BLaER1 treated with 17β-estradiol and CSF1 and Interleukin-3, amounts not matched to agents 10 nM and 100 nM (cell line): ENCODE measurements at regions not wholly inside any gene's neighbourhood (a gene's known extent, or its start where the extent isn't known, plus 50 kb on each side); places are given as distances from the start of the nearest gene placed in this dataset.

Experiments
- H3K27ac ChIP-seq, 11 experiments: shearing (Covaris generic); formaldehyde crosslinking; 2 replicates each; pipeline ENCODE4 v1.8.1; 2022
- H3K27me3 ChIP-seq, 11 experiments: shearing (Covaris generic); formaldehyde crosslinking; 2 replicates each; pipeline ENCODE4 v1.8.1; 2022
- H3K36me3 ChIP-seq, 11 experiments: shearing (Covaris generic); formaldehyde crosslinking; 2 replicates each; pipeline ENCODE4 v1.8.1; 2022
- H3K4me1 ChIP-seq, 10 experiments: shearing (Covaris generic); formaldehyde crosslinking; 2 replicates each; pipeline ENCODE4 v1.8.1; 2022
- H3K4me2 ChIP-seq, 11 experiments: shearing (Covaris generic); formaldehyde crosslinking; 2 replicates each; pipeline ENCODE4 v1.8.1; 2022
- H3K4me3 ChIP-seq, 10 experiments: shearing (Covaris generic); formaldehyde crosslinking; 2 replicates each; pipeline ENCODE4 v1.8.1; 2022
- H3K9ac ChIP-seq, 11 experiments: shearing (Covaris generic); formaldehyde crosslinking; 2 replicates each; pipeline ENCODE4 v1.8.1; 2022
- H3K9me3 ChIP-seq, 11 experiments: shearing (Covaris generic); formaldehyde crosslinking; replicated peaks in 1 of 11; 2 replicates each; pipeline ENCODE4 v1.8.1; 2022
- H4K20me1 ChIP-seq, 11 experiments: shearing (Covaris generic); formaldehyde crosslinking; 2 replicates each; pipeline ENCODE4 v1.8.1; 2022
- Cebpa-rat ChIP-seq, 11 experiments: shearing (Covaris generic); IDR thresholded peaks; 2 replicates each; pipeline ENCODE4 v1.8.1; 2022

- Histone ChIP-seq H4K20me1 (no peaks in the 10 kb centered on the region), H3K9me3 (no peaks in the 10 kb centered on the region), H3K9ac (no peak overlapping the region), H3K4me3 (no peak overlapping the region), H3K4me1 (no peaks in the 10 kb centered on the region), H3K27ac (no peak overlapping the region), H3K4me2 (no peak overlapping the region), H3K36me3 (no peaks in the 10 kb centered on the region), H3K27me3 (no peaks in the 10 kb centered on the region)
- TF ChIP-seq Cebpa-rat (IDR thresholded peaks at IDR 0.05): no peak
Measured at GRCh38 chr2:56933976-56934375, 750.2 kb downstream of the CCDC85A start.

- H3K4me1 ChIP-seq: no peaks in the 10 kb centered on the region
- no peaks in the 10 kb centered on the region for H3K36me3 ChIP-seq
- H3K4me2 ChIP-seq: no peak overlapping the region
- no peak overlapping the region for H3K9ac ChIP-seq
- H3K4me3 ChIP-seq: no peak overlapping the region
- no peak for TF ChIP-seq Cebpa-rat (IDR thresholded peaks at IDR 0.05)
- H4K20me1 ChIP-seq: no peaks in the 10 kb centered on the region
- no peaks in the 10 kb centered on the region for H3K27me3 ChIP-seq
- H3K27ac ChIP-seq: no peak overlapping the region
- H3K9me3 ChIP-seq: no peaks in the 10 kb centered on the region
Measured at GRCh38 chr2:56934866-56935265, 751.1 kb downstream of the CCDC85A start.

- Histone ChIP-seq H3K9ac (no peak overlapping the region), H3K9me3 (no peaks in the 10 kb centered on the region), H3K4me3 (no peak overlapping the region), H3K27ac (no peak overlapping the region), H3K27me3 (no peaks in the 10 kb centered on the region), H3K4me1 (no peaks in the 10 kb centered on the region), H3K36me3 (no peaks in the 10 kb centered on the region), H3K4me2 (no peak overlapping the region), H4K20me1 (no peaks in the 10 kb centered on the region)
- no peak for TF ChIP-seq Cebpa-rat (IDR thresholded peaks at IDR 0.05)
Measured at GRCh38 chr2:56940054-56940453, 756.3 kb downstream of the CCDC85A start.

GRCh38 chr2:56952871-56953270, 769.1 kb downstream of the CCDC85A start:
- H3K27ac ChIP-seq: no peak overlapping the region
- H3K4me2 ChIP-seq: no peak overlapping the region
- H3K9me3 ChIP-seq: peaks cover 5 to 15% (median 8%) of the 10 kb centered on the region in 11 experiments; a peak in 19 of 22 replicates
- H3K36me3 ChIP-seq: no peaks in the 10 kb centered on the region
- H3K27me3 ChIP-seq: no peaks in the 10 kb centered on the region
- TF ChIP-seq Cebpa-rat (IDR thresholded peaks at IDR 0.05): no peak
- no peaks in the 10 kb centered on the region for H4K20me1 ChIP-seq
- no peak overlapping the region for H3K9ac ChIP-seq
- no peak overlapping the region for H3K4me3 ChIP-seq
- H3K4me1 ChIP-seq: no peaks in the 10 kb centered on the region

GRCh38 chr2:56960581-56960980, 776.8 kb downstream of the CCDC85A start:
- H3K4me2 ChIP-seq: no peak overlapping the region
- H3K4me1 ChIP-seq: no peaks in the 10 kb centered on the region
- H4K20me1 ChIP-seq: no peaks in the 10 kb centered on the region
- no peaks in the 10 kb centered on the region for H3K27me3 ChIP-seq
- no peaks in the 10 kb centered on the region for H3K36me3 ChIP-seq
- H3K9ac ChIP-seq: no peak overlapping the region
- peaks cover 0 to 7% (median 3%) of the 10 kb centered on the region in 11 experiments; a peak in 8 of 22 replicates for H3K9me3 ChIP-seq
- TF ChIP-seq Cebpa-rat (IDR thresholded peaks at IDR 0.05): no peak
- H3K4me3 ChIP-seq: no peak overlapping the region
- H3K27ac ChIP-seq: no peak overlapping the region

- Histone ChIP-seq H3K36me3 (no peaks in the 10 kb centered on the region), H3K27me3 (no peaks in the 10 kb centered on the region), H3K9me3 (peaks cover 0 to 5% (median 0%) of the 10 kb centered on the region in 11 experiments; a peak in 2 of 22 replicates), H3K4me3 (no peak overlapping the region), H3K4me1 (no peaks in the 10 kb centered on the region), H3K4me2 (no peak overlapping the region), H4K20me1 (no peaks in the 10 kb centered on the region), H3K27ac (no peak overlapping the region), H3K9ac (no peak overlapping the region)
- TF ChIP-seq Cebpa-rat (IDR thresholded peaks at IDR 0.05): no peak
Measured at GRCh38 chr2:56962673-56963072, 778.9 kb downstream of the CCDC85A start.

GRCh38 chr2:56969513-56969912, 785.7 kb downstream of the CCDC85A start:
- TF ChIP-seq Cebpa-rat (IDR thresholded peaks at IDR 0.05): no peak
- Histone ChIP-seq H3K27ac (no peak overlapping the region), H3K4me3 (no peak overlapping the region), H3K36me3 (no peaks in the 10 kb centered on the region), H4K20me1 (no peaks in the 10 kb centered on the region), H3K9ac (no peak overlapping the region), H3K9me3 (no peaks in the 10 kb centered on the region), H3K4me2 (no peak overlapping the region), H3K4me1 (no peaks in the 10 kb centered on the region), H3K27me3 (no peaks in the 10 kb centered on the region)

- Histone ChIP-seq H3K9me3 (no peaks in the 10 kb centered on the region), H3K4me2 (no peak overlapping the region), H3K4me1 (no peaks in the 10 kb centered on the region), H3K27ac (no peak overlapping the region), H3K36me3 (no peaks in the 10 kb centered on the region), H4K20me1 (no peaks in the 10 kb centered on the region), H3K9ac (no peak overlapping the region), H3K27me3 (no peaks in the 10 kb centered on the region), H3K4me3 (no peak overlapping the region)
- no peak for TF ChIP-seq Cebpa-rat (IDR thresholded peaks at IDR 0.05)
Measured at GRCh38 chr2:56971383-56971974, 787.7 kb downstream of the CCDC85A start.

GRCh38 chr2:56981554-56981953, 797.8 kb downstream of the CCDC85A start:
- no peak overlapping the region for H3K4me2 ChIP-seq
- no peak overlapping the region for H3K27ac ChIP-seq
- peaks cover 16 to 32% (median 28%) of the 10 kb centered on the region in 11 experiments for H3K9me3 ChIP-seq
- H3K9ac ChIP-seq: no peak overlapping the region
- no peak overlapping the region for H3K4me3 ChIP-seq
- H4K20me1 ChIP-seq: no peaks in the 10 kb centered on the region
- TF ChIP-seq Cebpa-rat (IDR thresholded peaks at IDR 0.05): no peak
- no peaks in the 10 kb centered on the region for H3K4me1 ChIP-seq
- H3K36me3 ChIP-seq: no peaks in the 10 kb centered on the region
- H3K27me3 ChIP-seq: no peaks in the 10 kb centered on the region

- Histone ChIP-seq H3K36me3 (no peaks in the 10 kb centered on the region), H4K20me1 (no peaks in the 10 kb centered on the region), H3K4me1 (0 out of 20 replicates have a peak, but pooled peaks cover 0 to 7% (median 0%) of the 10 kb centered on the region in 10 experiments), H3K27me3 (no peaks in the 10 kb centered on the region), H3K9me3 (peaks cover 5 to 12% (median 9%) of the 10 kb centered on the region in 11 experiments; a peak in 19 of 22 replicates), H3K9ac (no peak overlapping the region), H3K27ac (no peak overlapping the region), H3K4me3 (no peak overlapping the region), H3K4me2 (no peak overlapping the region)
- no peak for TF ChIP-seq Cebpa-rat (IDR thresholded peaks at IDR 0.05)
Measured at GRCh38 chr2:56985609-56986008, 801.8 kb downstream of the CCDC85A start.
